HG03378 (cell line): ENCODE measurements at regions not wholly inside any gene's neighbourhood (a gene's known extent, or its start where the extent isn't known, plus 50 kb on each side); places are given as distances from the start of the nearest gene placed in this dataset.
"Not testable (repeated sequence)": the region's sequence is repeated elsewhere in the genome, so short reads cannot be mapped to it uniquely, and the experiment has no call there.

Source experiments
- ATAC-seq: cut with Tn5 transposase; IDR thresholded peaks from one replicate; pipeline ENCODE4 v1.9.1; 2021; ENCODE audit warnings: mild to moderate bottlenecking, moderate library complexity; ENCODE audit not compliant: unreplicated experiment

DNA sequence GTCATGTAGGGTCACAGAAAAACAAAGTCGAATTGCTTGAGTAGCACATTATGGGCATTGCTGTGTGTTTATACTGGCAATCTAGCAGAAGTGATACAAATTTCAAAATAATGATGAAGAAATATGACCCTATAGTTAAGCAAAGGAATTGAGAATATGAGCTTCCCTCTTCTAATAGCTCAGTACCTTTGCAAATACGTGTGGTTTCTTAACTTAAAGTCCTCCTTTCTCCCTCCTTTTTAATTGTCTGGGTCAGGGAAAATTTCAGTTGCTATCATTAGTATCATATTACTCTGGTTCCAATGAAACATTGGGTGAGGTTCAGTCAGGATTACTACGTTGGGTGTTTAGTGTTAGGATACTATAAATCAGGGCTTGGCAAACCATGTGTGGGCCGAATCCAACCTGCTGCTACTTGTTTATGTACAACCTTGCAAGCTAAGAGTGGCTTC is 166.8 kb upstream of the CARMIL1 start:
- ATAC-seq: no peak

- no peak for ATAC-seq
Observed at GRCh38 chr6:25113436-25113835, 165.7 kb upstream of the CARMIL1 start.

- ATAC-seq: no peak
Observed at GRCh38 chr6:25118038-25118437, 161.1 kb upstream of the CARMIL1 start.

DNA sequence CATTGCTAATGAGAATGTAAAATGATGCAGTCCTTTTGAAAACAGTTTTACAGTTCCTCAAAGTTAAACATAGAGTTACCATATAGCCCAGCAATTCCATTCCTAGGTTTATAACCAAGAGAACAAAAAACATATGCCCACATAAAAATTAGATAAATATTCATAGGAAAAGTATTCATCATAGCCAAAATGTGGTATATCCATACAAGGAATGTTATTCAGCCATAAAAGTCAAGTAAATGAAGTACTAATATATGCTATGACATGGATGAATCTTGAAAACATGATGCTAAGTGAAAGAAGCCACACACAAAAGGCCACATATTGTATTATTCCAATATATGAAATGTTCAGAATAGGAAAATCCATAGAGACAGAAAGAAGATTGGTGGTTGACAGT is 158.0 kb upstream of the CARMIL1 start:
- ATAC-seq: no peak

DNA sequence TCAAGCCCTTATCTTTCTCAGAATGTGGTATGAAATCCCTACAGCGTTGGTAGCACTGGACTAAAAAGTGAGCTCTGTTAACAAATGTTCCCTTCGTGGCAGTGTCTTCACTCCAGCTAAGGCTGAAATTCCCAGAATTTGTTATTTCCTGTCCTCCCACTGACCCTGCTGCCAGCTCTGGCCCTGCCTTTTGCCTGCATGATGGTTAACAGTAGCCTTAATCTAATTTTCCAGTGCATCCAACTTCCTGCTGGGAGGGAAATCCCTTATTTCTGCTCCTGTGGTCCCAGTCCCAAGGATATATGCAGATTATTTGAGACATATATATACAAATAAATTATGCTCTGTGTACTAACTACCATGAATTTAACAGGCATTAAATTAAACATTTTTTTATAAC is 157.2 kb upstream of the CARMIL1 start:
- ATAC-seq: no peak

- no peak for ATAC-seq
Observed at GRCh38 chr6:25122622-25123237, 156.4 kb upstream of the CARMIL1 start.

DNA sequence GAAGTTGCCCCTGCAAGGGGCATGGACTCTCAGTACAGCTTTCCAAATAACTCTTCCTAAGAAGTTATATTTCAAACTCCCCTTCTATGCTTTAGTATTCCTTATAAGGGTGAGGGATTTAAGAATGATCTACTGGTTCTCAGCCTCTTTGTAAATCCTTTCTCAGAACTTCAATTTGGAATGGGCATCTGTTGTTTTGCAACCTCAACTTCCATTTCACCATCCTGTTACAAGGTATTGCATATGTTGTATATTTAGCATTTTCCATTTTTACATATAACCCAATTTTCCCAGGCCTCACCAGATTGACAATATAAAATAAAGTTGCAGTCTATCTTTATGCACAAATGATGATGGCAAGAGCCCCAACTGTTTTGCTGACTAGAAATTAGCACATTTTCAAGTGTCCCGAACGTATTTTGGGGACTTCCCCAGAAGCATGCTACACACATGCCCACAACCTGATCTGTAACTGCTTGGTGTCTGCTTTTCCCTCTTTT is 154.9 kb upstream of the CARMIL1 start:
- no peak for ATAC-seq

- no peak for ATAC-seq
Observed at GRCh38 chr6:25125736-25126135, 153.4 kb upstream of the CARMIL1 start.

- ATAC-seq: no peak
Observed at GRCh38 chr6:25127076-25127837, 151.9 kb upstream of the CARMIL1 start.

DNA sequence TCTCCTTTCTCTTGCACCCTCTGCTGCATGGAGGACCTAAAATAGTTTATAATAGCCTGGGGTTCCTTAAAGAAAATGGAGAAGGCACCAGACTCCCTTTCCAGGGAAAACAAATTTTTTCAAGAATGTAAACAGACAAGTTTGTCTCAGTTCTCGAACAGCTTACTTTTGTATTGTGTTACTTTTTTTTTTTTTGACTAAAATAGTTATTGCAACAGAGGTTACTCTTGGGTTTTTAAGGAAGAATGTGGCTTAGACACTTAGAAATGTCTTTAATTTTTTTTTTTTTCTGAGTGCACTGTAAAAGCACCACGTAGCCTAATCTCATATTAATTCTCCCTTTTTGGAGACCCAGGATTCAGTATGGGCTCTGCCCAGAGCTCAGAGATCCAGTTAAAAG is 148.7 kb upstream of the CARMIL1 start:
- ATAC-seq: no peak

DNA sequence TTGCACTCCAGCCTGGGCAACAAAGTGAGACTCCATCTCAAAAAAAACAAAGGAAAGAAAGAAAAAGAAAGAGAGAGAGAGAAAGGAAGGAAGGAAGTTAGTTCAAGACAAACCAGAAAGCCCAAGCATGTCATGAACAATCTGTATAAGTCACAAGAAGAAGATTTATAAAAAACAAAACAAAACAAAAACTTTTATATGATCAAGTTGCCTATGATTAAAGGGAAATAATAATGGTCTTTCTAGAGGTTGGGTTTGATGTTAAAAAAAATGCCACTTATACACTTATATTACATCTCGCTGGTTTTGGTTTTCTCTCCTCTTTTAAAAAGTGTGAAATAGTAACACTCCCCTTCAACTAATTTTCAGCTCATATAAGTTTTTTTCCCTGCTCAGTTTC is 146.2 kb upstream of the CARMIL1 start:
- no peak for ATAC-seq

DNA sequence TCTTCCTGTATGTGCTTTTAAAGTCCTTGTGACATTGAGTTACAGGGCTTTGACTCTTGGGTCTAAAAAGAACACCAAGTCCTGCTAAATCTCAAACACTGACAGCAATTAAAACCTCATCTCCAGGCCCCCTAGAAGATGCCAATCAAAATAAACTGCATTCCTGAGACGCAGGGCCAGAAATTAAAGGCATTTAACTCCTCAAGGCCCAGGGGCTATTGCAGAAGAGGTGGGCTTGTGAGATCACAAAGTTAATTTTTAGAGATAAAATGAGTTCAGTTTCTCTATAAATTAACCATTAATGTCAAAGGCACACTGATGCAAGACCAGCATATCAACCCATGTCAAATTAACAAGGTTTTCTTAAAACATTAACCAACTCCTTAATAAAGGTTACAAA is 145.6 kb upstream of the CARMIL1 start:
- ATAC-seq: no peak

GRCh38 chr6:25136854-25137253 is 142.3 kb upstream of the CARMIL1 start:
- ATAC-seq: no peak

DNA sequence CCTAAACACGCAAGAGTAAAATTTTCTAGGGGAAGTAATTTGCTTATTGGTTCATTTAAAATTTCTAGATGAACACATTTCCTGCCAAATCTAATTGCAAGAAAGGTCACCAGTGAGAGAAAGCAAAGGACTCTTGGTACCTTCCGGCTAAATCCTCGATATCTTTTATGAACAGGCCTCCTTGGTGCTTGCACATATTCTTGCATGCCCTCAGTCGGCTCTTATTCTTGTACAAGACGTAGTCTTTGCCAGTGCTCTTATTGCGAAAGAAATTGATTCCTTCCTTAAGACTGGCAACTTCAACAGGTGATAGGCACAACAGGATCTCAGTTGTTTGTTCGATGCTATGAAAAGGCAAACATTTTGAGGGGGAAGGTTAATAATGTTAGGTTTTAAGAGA is 141.7 kb upstream of the CARMIL1 start:
- ATAC-seq: no peak

GRCh38 chr6:25137916-25138232 is 141.3 kb upstream of the CARMIL1 start:
- no peak for ATAC-seq

GRCh38 chr6:25138233-25138933 is 140.8 kb upstream of the CARMIL1 start:
- ATAC-seq: peak; percentile 96

GRCh38 chr6:25138934-25139415 is 140.2 kb upstream of the CARMIL1 start:
- no peak for ATAC-seq

- ATAC-seq: not testable (repeated sequence)
Observed at GRCh38 chr6:25139608-25140007, 139.6 kb upstream of the CARMIL1 start.

- ATAC-seq: no peak
Observed at GRCh38 chr6:25142506-25142905, 136.7 kb upstream of the CARMIL1 start.

- ATAC-seq: no peak
Observed at GRCh38 chr6:25144919-25145318, 134.3 kb upstream of the CARMIL1 start.

- peak; percentile 97 for ATAC-seq
Observed at GRCh38 chr6:25147223-25147622, 132.0 kb upstream of the CARMIL1 start.

DNA sequence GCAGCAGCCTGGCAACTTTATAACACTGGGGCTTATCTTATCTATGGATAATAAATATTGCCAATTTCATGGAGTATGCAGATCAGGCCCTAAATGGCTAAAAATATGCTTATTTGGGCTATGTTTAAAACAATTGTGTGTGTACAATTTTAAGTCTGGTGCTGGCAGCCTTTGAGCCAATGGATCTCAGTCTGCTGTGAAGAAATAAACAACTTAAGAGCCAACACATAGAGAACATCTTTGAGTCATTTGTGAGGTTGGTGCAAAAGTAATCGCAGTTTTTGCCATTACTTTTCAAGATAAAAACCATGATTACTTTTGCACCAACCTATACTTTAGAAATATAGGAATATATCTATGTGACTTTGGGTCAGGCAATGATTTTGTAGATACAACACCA is 129.1 kb upstream of the CARMIL1 start:
- no peak for ATAC-seq
